ENCODE measurements at regions not wholly inside any gene's neighbourhood (a gene's known extent, or its start where the extent isn't known, plus 50 kb on each side); places are given as distances from the start of the nearest gene placed in this dataset.

GRCh38 chr10:4351723-4352413 lies 474.1 kb upstream of the AKR1E2 start:
- no peak for DNase-seq (ENCODE audit: low read depth in 1 of 2, low spot score in 1 of 2)
- Histone ChIP-seq H3K4me3 (replicated peaks; ENCODE audit: insufficient read depth, low read length) (no peak overlapping the region), H3K27ac (replicated peaks) (no peak overlapping the region), H3K27me3 (ENCODE audit: insufficient read depth, poor library complexity, severe bottlenecking) (no peaks in the 10 kb centered on the region)
- TF ChIP-seq REST (IDR thresholded peaks at IDR 0.05; ENCODE audit: insufficient replicate concordance, low read depth): no peak
- TF ChIP-seq SPI1 (IDR thresholded peaks at IDR 0.05; ENCODE audit: borderline replicate concordance, low read depth): no peak
- no peak for TF ChIP-seq POLR2AphosphoS5 (IDR thresholded peaks at IDR 0.05; ENCODE audit: low read depth)
- TF ChIP-seq CTCF (IDR thresholded peaks at IDR 0.05; ENCODE audit: insufficient read depth, low read length): no peak
- no peak for TF ChIP-seq GABPA (IDR thresholded peaks at IDR 0.05; ENCODE audit: low read depth)

- Histone ChIP-seq H3K27me3 (ENCODE audit: insufficient read depth, poor library complexity, severe bottlenecking) (no peaks in the 10 kb centered on the region), H3K27ac (replicated peaks) (no peak overlapping the region), H3K4me3 (replicated peaks; ENCODE audit: insufficient read depth, low read length) (no peak overlapping the region)
- no peak for DNase-seq (ENCODE audit: low read depth in 1 of 2, low spot score in 1 of 2)
- TF ChIP-seq POLR2AphosphoS5 (IDR thresholded peaks at IDR 0.05; ENCODE audit: low read depth) (no peak), SPI1 (IDR thresholded peaks at IDR 0.05; ENCODE audit: borderline replicate concordance, low read depth) (no peak), REST (IDR thresholded peaks at IDR 0.05; ENCODE audit: insufficient replicate concordance, low read depth) (no peak), GABPA (IDR thresholded peaks at IDR 0.05; ENCODE audit: low read depth) (no peak), CTCF (IDR thresholded peaks at IDR 0.05; ENCODE audit: insufficient read depth, low read length) (no peak)
Observed at GRCh38 chr10:4347397-4347796, 478.6 kb upstream of the AKR1E2 start.

GRCh38 chr10:4345877-4346646 lies 479.9 kb upstream of the AKR1E2 start:
- Histone ChIP-seq H3K4me3 (replicated peaks; ENCODE audit: insufficient read depth, low read length) (no peak overlapping the region), H3K27me3 (ENCODE audit: insufficient read depth, poor library complexity, severe bottlenecking) (no peaks in the 10 kb centered on the region), H3K27ac (replicated peaks) (no peak overlapping the region)
- TF ChIP-seq REST (IDR thresholded peaks at IDR 0.05; ENCODE audit: insufficient replicate concordance, low read depth) (no peak), SPI1 (IDR thresholded peaks at IDR 0.05; ENCODE audit: borderline replicate concordance, low read depth) (no peak), GABPA (IDR thresholded peaks at IDR 0.05; ENCODE audit: low read depth) (no peak), CTCF (IDR thresholded peaks at IDR 0.05; ENCODE audit: insufficient read depth, low read length) (no peak), POLR2AphosphoS5 (IDR thresholded peaks at IDR 0.05; ENCODE audit: low read depth) (no peak)
- no peak for DNase-seq (ENCODE audit: low read depth in 1 of 2, low spot score in 1 of 2)
